Heart right ventricle (tissue), 16 donors: ENCODE measurements at regions not wholly inside any gene's neighbourhood (a gene's known extent, or its start where the extent isn't known, plus 50 kb on each side); places are given as distances from the start of the nearest gene placed in this dataset.
A peak's percentile ranks its signal among the peaks of the same experiment; 100 is the strongest.

ENCODE experiments used
- ATAC-seq, 8 donors: fragments of 200-7000 bp; cut with Tn5 transposase; one replicate each; pipeline ENCODE4 v1.9.1; 2020; ENCODE audit warnings: mild to moderate bottlenecking in 8 of 8, moderate library complexity in 8 of 8, moderate number of reproducible peaks in 1 of 8
- DNase-seq, 2 donors: peaks; one replicate each; pipeline ENCODE4 v3.0.0-alpha.2; 2020
- H3K27ac ChIP-seq, 10 donors: fragments of 200-600 bp; sonication (generic) in 2 of 10; one replicate each; pipeline versions ENCODE4 v1.5.0 to v1.8.0; 2020 to 2022; ENCODE audit warnings: mild to moderate bottlenecking in 3 of 10
- H3K27me3 ChIP-seq, 7 donors: fragments of 200-600 bp; one replicate each; pipeline ENCODE4 v1.8.0; 2021 to 2022; ENCODE audit warnings: mild to moderate bottlenecking in 2 of 7
- H3K36me3 ChIP-seq, 9 donors: fragments of 200-600 bp; sonication (generic) in 1 of 9; one replicate each; pipeline versions ENCODE4 v1.5.0 to v1.8.0; 2020 to 2022; ENCODE audit warnings: mild to moderate bottlenecking in 2 of 9
- H3K4me1 ChIP-seq, 9 donors: fragments of 200-600 bp; sonication (generic) in 1 of 9; one replicate each; pipeline versions ENCODE4 v1.5.0 to v1.8.0; 2020 to 2022; ENCODE audit warnings: mild to moderate bottlenecking in 4 of 9
- H3K4me3 ChIP-seq, 10 donors: fragments of 200-600 bp; sonication (generic) in 2 of 10; one replicate each; pipeline versions ENCODE4 v1.5.0 to v1.8.0; 2020 to 2022; ENCODE audit warnings: mild to moderate bottlenecking in 7 of 10, moderate library complexity in 2 of 10
- H3K9me3 ChIP-seq, 11 donors: fragments of 200-600 bp in 10 of 11; sonication (generic) in 2 of 11; one replicate each; pipeline versions ENCODE4 v1.5.0 to v1.8.0; 2013 to 2022; ENCODE audit warnings: mild to moderate bottlenecking in 2 of 11, control low read depth in 1 of 11, moderate library complexity in 1 of 11
- CTCF ChIP-seq, 9 donors: fragments of 200-600 bp; sonication (generic) in 2 of 9; IDR thresholded peaks; one replicate each; pipeline versions ENCODE4 v1.5.0 to v1.8.0; 2021 to 2022; ENCODE audit warnings: antibody characterized with exemption in 9 of 9, mild to moderate bottlenecking in 5 of 9, moderate library complexity in 1 of 9
- WGBS, 2 donors: extraction: QIAGEN DNeasy Blood & Tissue Kit; methylation state at CpG; one replicate each; pipeline ENCODE4 v1.1.7; 2013; ENCODE audit warnings: inconsistent platforms in 1 of 2; 5-methylcytosine and 5-hydroxymethylcytosine counted together
- intact Hi-C, 10 donors: fragments of 100-400 bp; cut with DNase I; formaldehyde crosslinking; loops; one replicate each; pipeline versions ENCODE4 v1.11.1 to v1.14.2; 2022
- donor health status: Arrhythmogenic right ventricular cardiomyopathy.
- donor health status: ischemic (EF 13 %, LVEDD 7.1; RV severe dilation, severe dysfunction).
- donor health status: healthy with polysubstance abuse.
- donor health status: DM: no; HTN: yes; CAD: no.
- donor health status: DM: no; HTN: no; CAD: no.
- donor health status: ischemic (EF 25% LVEDD 6.9; RV normal size, moderate dysfunction).
- donor health status: ischemic (EF 25% LVEDD 5.7; RV mildly dilated, moderate dysfunction).
- donor health status: healthy.
- donor health status: DM: yes; HTN: yes; CAD: no.
- donor health status: Ischemic cardiomyopathy.
- donor health status: ischemic (EF 35%, LVEDD 5.7; RV mildly dilated, moderate dysfunction).
- donor health status: nonischemic (EF 11% LVEDD 7.7; RV severe dilation, severe dysfunction).
- donor health status: DM: yes; HTN: yes; CAD: no.
- donor health status: PGD.
- donor health status: ischemic (EF 29% LVEDD 5.4; RV normal size, mild dysfunction).
- donor health status: nonischemic (EF 23%, LVEDD 6.1; RV moderate dilation, normal function).

- no peaks in the 10 kb centered on the region for H3K36me3 ChIP-seq
- DNase-seq (no peak), ATAC-seq (no peak)
- no peaks in the 10 kb centered on the region for H3K9me3 ChIP-seq
- peaks cover 0 to 6% (median 0%) of the 10 kb centered on the region in 9 donors for H3K4me1 ChIP-seq
- intact Hi-C loops: no loop called here
- no peak for TF ChIP-seq CTCF (IDR thresholded peaks at IDR 0.05)
- H3K4me3 ChIP-seq: no peak overlapping the region
- 96 to 98% methylated on average over 4 of the region's 4 CpGs for WGBS, 2 donors
- H3K27me3 ChIP-seq: no peaks in the 10 kb centered on the region
- peak overlapping the region in 1 of 10 donors; percentile 23 for H3K27ac ChIP-seq
Observed at GRCh38 chr15:95447486-95447885, 883.0 kb upstream of the NR2F2 start.

DNA sequence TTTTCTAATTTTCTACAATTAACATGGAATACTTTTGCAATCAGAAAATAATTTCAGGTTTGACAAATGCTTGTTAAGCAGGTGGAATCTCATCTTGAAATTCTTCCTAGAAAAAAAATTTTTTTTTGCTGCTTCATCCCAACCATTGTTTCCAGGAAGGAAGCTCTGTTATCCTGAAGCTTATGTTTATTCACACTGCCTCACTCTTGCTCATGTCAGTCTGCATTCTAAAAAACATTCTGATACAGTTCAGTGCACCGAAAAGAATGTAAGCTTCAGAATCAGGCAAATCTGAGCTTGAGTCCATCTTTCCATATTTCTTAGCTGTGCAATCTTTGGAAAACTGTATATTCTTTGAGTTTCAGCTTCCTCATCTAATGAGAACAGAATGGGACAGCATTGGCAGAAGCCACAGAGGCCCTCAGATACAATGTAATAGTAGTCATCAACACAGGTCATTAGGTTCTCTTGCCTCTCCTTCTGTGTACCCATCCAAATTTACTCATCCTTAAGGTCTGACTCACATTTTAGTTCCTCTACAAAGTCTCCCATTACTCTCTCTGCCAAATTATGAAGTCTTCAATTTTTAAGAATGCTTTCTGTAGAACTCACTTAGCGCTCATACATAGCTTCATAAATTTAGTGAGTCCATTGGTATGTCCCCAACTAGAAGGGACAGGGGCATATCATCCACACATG is 881.8 kb upstream of the NR2F2 start:
- Histone ChIP-seq H3K9me3 (no peaks in the 10 kb centered on the region), H3K27ac (no peak overlapping the region), H3K4me3 (no peak overlapping the region), H3K36me3 (no peaks in the 10 kb centered on the region), H3K4me1 (peaks cover 0 to 6% (median 0%) of the 10 kb centered on the region in 9 donors), H3K27me3 (no peaks in the 10 kb centered on the region)
- WGBS, 2 donors: 83 to 85% methylated on average over 2 of the region's 2 CpGs
- DNase-seq: no peak
- intact Hi-C loops: no loop called here
- ATAC-seq: no peak
- TF ChIP-seq CTCF (IDR thresholded peaks at IDR 0.05): no peak

DNA sequence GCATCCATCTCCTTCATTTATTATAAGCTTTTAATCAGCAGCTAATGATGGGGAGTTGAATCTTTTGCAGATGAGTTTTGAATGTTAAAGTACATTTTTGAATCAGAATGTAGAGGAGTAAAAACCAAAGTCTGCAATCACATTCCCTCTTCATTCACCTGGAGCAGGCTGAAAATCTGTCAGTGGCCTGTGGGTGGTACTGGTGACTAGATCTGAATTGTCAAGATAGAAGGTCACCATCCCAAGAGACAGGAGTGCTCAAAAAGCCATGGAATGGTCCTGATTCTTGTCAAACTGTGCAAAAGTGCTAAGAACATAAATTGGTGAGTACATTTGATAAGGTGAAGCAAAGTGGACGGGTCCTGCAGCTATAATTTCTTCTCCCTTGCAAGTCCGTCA is 881.3 kb upstream of the NR2F2 start:
- intact Hi-C loops: no loop called here
- 94 to 95% methylated on average over 2 of the region's 2 CpGs for WGBS, 2 donors

DNA sequence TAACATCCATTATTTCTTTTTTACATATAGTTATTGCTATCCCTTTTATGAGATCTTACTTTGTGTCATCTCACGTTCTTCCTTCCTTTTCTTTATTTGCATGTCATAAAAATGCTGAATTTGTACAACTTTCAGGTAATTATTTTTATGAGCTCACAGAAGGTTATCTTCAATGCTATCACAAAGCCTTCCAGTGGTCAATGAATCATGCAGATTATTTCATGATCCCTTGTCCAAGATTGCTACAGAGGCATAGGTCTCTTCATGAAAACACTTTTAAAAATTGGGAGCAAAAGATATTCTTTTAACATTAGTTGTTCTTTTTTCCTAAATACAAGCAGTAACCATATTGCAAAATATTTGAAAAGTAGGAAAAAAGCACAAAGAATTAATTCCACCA is 880.1 kb upstream of the NR2F2 start:
- Histone ChIP-seq H3K27me3 (no peaks in the 10 kb centered on the region), H3K4me1 (peaks cover 0 to 6% (median 0%) of the 10 kb centered on the region in 9 donors), H3K36me3 (no peaks in the 10 kb centered on the region), H3K9me3 (no peaks in the 10 kb centered on the region), H3K4me3 (no peak overlapping the region), H3K27ac (no peak overlapping the region)
- no peak for TF ChIP-seq CTCF (IDR thresholded peaks at IDR 0.05)
- ATAC-seq (no peak), DNase-seq (no peak)
- intact Hi-C loops: loop anchor here in 1 of 10 donors (10.0 kb wide), 1 partner anchor 884 kb away; the partner anchor contains the start of gene NR2F2
- 95% methylated on average over 1 of the region's 1 CpG for WGBS, 2 donors

More for the DNA sequence above, 881.3 kb upstream of the NR2F2 start:
- H3K27ac ChIP-seq: no peak overlapping the region
- no peaks in the 10 kb centered on the region for H3K9me3 ChIP-seq
- no peaks in the 10 kb centered on the region for H3K27me3 ChIP-seq
- no peak overlapping the region for H3K4me3 ChIP-seq
- DNase-seq (no peak), ATAC-seq (no peak)
- H3K4me1 ChIP-seq: peaks cover 0 to 6% (median 0%) of the 10 kb centered on the region in 9 donors
- TF ChIP-seq CTCF (IDR thresholded peaks at IDR 0.05): no peak
- no peaks in the 10 kb centered on the region for H3K36me3 ChIP-seq
